B cell (primary cell): ENCODE measurements at regions not wholly inside any gene's neighbourhood (a gene's known extent, or its start where the extent isn't known, plus 50 kb on each side); places are given as distances from the start of the nearest gene placed in this dataset.

ENCODE experiments used
- ATAC-seq: fragments of 200-7000 bp; cut with Tn5 transposase; one replicate; pipeline ENCODE4 v1.10.0; 2021; ENCODE audit warnings: low read depth, mild to moderate bottlenecking, moderate number of reproducible peaks, moderate library complexity
- CTCF ChIA-PET: fragments of 350-600 bp; sonication (Branson Sonifier 250); formaldehyde crosslinking; loops from one replicate; lab custom pipeline; 2021; ENCODE audit warnings: antibody characterized with exemption, inconsistent platforms; lab: Charles Lee
- POLR2A ChIA-PET: fragments of 350-600 bp; sonication (Branson Sonifier 250); formaldehyde crosslinking; loops from one replicate; lab custom pipeline; 2021; ENCODE audit warnings: antibody characterized with exemption; lab: Charles Lee
- DNase-seq: peaks from one replicate; pipeline ENCODE4 v3.0.0; 2013
- H2AFZ ChIP-seq: 2 replicates; pipeline ENCODE4 v1.6.1; 2012; ENCODE audit warnings: mild to moderate bottlenecking, low read depth, low read length; ENCODE audit not compliant: insufficient read depth, poor library complexity, severe bottlenecking
- H3K27ac ChIP-seq, 2 donors: 1 replicate in 1 of 2; 2 replicates in 1 of 2; pipeline ENCODE4 v1.5.1; 2012 to 2013; ENCODE audit warnings: low read length in 2 of 2, mild to moderate bottlenecking in 2 of 2, moderate library complexity in 1 of 2
- H3K27me3 ChIP-seq, 4 experiments: fragments of 200-600 bp in 1 of 4; sonication (generic) in 1 of 4; replicated peaks in 1 of 4; 1 replicate in 2 of 4; 2 replicates in 2 of 4; pipeline versions ENCODE4 v1.6.1 to v1.7.0; 2013 to 2016; ENCODE audit warnings: low read length in 3 of 4, mild to moderate bottlenecking in 2 of 4, mixed read lengths in 1 of 4, moderate library complexity in 1 of 4; ENCODE audit not compliant: insufficient read depth in 4 of 4, control insufficient read depth in 3 of 4; ENCODE audit errors: control extremely low read depth in 1 of 4
- H3K36me3 ChIP-seq, 2 experiments: replicated peaks in 1 of 2; 1 replicate in 1 of 2; 2 replicates in 1 of 2; pipeline versions ENCODE4 v1.6.1 to v1.7.1; 2013; ENCODE audit warnings: low read length in 1 of 2; ENCODE audit not compliant: insufficient read depth in 2 of 2, control insufficient read depth in 1 of 2; ENCODE audit errors: control extremely low read depth in 1 of 2, extremely low read depth in 1 of 2
- H3K4me1 ChIP-seq, 2 donors: fragments of 200-600 bp in 1 of 2; sonication (generic) in 1 of 2; 1 replicate in 1 of 2; 2 replicates in 1 of 2; pipeline versions ENCODE4 v1.5.1 to v1.6.1; 2013 to 2017; ENCODE audit warnings: low read length in 2 of 2; ENCODE audit not compliant: control insufficient read depth in 2 of 2, insufficient read depth in 2 of 2
- H3K4me2 ChIP-seq: replicated peaks from 2 replicates; pipeline ENCODE3; 2012; ENCODE audit warnings: mild to moderate bottlenecking, low read depth, low read length; ENCODE audit not compliant: poor library complexity, severe bottlenecking
- H3K4me3 ChIP-seq, 5 experiments: fragments of 200-600 bp in 1 of 5; sonication (generic) in 1 of 5; 1 replicate in 3 of 5; 2 replicates in 2 of 5; pipeline versions ENCODE4 v1.5.1 to v1.7.0; 2011 to 2016; ENCODE audit warnings: low read length in 4 of 5, mild to moderate bottlenecking in 4 of 5, low read depth in 2 of 5, control low read depth in 1 of 5, moderate library complexity in 1 of 5; ENCODE audit not compliant: insufficient read depth in 1 of 5; ENCODE audit errors: control extremely low read depth in 1 of 5, extremely low read depth in 1 of 5
- H3K79me2 ChIP-seq: fragments of 200-600 bp; sonication (generic); one replicate; pipeline ENCODE4 v1.6.0; 2016; ENCODE audit warnings: low read length; ENCODE audit not compliant: control insufficient read depth, insufficient read depth
- H3K9ac ChIP-seq: fragments of 200-600 bp; sonication (generic); 2 replicates; pipeline ENCODE4 v1.6.1; 2017; ENCODE audit warnings: mild to moderate bottlenecking, low read length, moderate library complexity
- H3K9me3 ChIP-seq, 3 donors: one replicate each; pipeline versions ENCODE4 v1.6.1 to v1.7.1; 2013; ENCODE audit warnings: low read length in 2 of 3; ENCODE audit not compliant: control insufficient read depth in 2 of 3, insufficient read depth in 1 of 3; ENCODE audit errors: control extremely low read depth in 1 of 3
- H4K20me1 ChIP-seq: 2 replicates; pipeline ENCODE4 v1.6.0; 2012; ENCODE audit warnings: mild to moderate bottlenecking, low read length; ENCODE audit not compliant: insufficient read depth, control insufficient read depth, poor library complexity, severe bottlenecking
- H3K27ac Mint-ChIP-seq: one replicate; pipeline ENCODE4 v1.8.0; 2021; ENCODE audit warnings: mixed read lengths
- H3K27me3 Mint-ChIP-seq: one replicate; pipeline ENCODE4 v1.8.0; 2021; ENCODE audit warnings: mixed read lengths
- H3K4me1 Mint-ChIP-seq: one replicate; pipeline ENCODE4 v1.8.0; 2021; ENCODE audit warnings: mixed read lengths
- H3K4me3 Mint-ChIP-seq: one replicate; pipeline ENCODE4 v1.8.0; 2021; ENCODE audit warnings: mixed read lengths
- H3K9me3 Mint-ChIP-seq: one replicate; pipeline ENCODE4 v1.8.0; 2022; ENCODE audit warnings: mixed read lengths; ENCODE audit not compliant: insufficient read depth
- EZH2 ChIP-seq: IDR thresholded peaks from 2 replicates; pipeline ENCODE4 v1.6.1; 2012; ENCODE audit warnings: borderline replicate concordance, low read depth, mild to moderate bottlenecking, moderate library complexity, low read length; ENCODE audit not compliant: insufficient read depth, poor library complexity, severe bottlenecking
- WGBS: methylation state at CpG from one replicate; pipeline ENCODE4 v1.1.5; 2013; ENCODE audit warnings: missing lambda C conversion rate; ENCODE audit not compliant: insufficient coverage; 5-methylcytosine and 5-hydroxymethylcytosine counted together
- intact Hi-C: fragments of 100-400 bp; cut with micrococcal nuclease; formaldehyde crosslinking; loops from one replicate; pipeline ENCODE4 v1.10.0; 2022
- TF ChIP-seq, protein P1 (sequence below): fragments of 200-600 bp; IDR thresholded peaks from one replicate; pipeline ENCODE4 v1.8.0; 2022; ENCODE audit warnings: antibody characterized with exemption, mild to moderate bottlenecking

DNA sequence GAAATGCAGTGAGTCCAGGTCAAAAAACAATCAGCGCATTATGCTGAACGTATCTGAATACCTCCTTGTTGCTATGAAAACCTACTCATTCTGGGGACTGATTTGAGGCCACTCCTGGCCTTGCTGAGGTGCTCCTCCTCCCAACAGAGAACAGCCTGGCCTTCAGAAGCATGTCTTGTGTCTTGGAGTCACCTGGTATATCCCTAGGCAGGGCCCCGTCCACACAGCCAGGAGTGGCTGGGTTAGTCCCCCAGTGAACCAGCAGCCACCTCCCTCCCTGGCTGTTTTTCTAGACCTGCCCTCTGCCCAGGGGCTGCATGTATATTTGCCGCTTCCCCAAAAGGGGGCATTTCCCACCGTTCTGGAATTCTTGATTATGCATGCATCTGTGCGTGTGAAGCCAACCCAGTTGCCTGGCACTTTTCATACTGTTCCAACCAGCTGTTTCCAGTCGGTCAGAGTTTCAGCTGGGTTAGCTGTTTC, 99.2 kb upstream of the SPATA31C2 start:
- no peaks in the 10 kb centered on the region for H4K20me1 ChIP-seq
- ChIA-PET CTCF (no interaction called here), POLR2A (no interaction called here)
- peaks cover 2% of the 10 kb centered on the region for H3K9me3 Mint-ChIP-seq
- H3K4me1 ChIP-seq, result no peaks in the 10 kb centered on the region
- no peak overlapping the region for H3K27ac Mint-ChIP-seq
- H3K4me3 Mint-ChIP-seq, result no peak overlapping the region
- no peak overlapping the region for H3K4me2 ChIP-seq
- intact Hi-C loops, result no loop called here
- H3K27me3 ChIP-seq, result no peaks in the 10 kb centered on the region
- DNase-seq (no peak), ATAC-seq (no peak)
- 77% methylated on average over 7 of the region's 7 CpGs for WGBS
- H3K4me3 ChIP-seq, result no peak overlapping the region
- H3K36me3 ChIP-seq, result no peaks in the 10 kb centered on the region
- H3K9me3 ChIP-seq, result no peaks in the 10 kb centered on the region
- H3K4me1 Mint-ChIP-seq, result no peaks in the 10 kb centered on the region
- no peak for TF ChIP-seq EZH2
- TF ChIP-seq, protein P1, sequence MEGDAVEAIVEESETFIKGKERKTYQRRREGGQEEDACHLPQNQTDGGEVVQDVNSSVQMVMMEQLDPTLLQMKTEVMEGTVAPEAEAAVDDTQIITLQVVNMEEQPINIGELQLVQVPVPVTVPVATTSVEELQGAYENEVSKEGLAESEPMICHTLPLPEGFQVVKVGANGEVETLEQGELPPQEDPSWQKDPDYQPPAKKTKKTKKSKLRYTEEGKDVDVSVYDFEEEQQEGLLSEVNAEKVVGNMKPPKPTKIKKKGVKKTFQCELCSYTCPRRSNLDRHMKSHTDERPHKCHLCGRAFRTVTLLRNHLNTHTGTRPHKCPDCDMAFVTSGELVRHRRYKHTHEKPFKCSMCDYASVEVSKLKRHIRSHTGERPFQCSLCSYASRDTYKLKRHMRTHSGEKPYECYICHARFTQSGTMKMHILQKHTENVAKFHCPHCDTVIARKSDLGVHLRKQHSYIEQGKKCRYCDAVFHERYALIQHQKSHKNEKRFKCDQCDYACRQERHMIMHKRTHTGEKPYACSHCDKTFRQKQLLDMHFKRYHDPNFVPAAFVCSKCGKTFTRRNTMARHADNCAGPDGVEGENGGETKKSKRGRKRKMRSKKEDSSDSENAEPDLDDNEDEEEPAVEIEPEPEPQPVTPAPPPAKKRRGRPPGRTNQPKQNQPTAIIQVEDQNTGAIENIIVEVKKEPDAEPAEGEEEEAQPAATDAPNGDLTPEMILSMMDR, result no peak
- H2AFZ ChIP-seq, result no peak overlapping the region
- no peak overlapping the region for H3K9ac ChIP-seq
- no peaks in the 10 kb centered on the region for H3K27me3 Mint-ChIP-seq
- no peaks in the 10 kb centered on the region for H3K79me2 ChIP-seq
- H3K27ac ChIP-seq, result no peak overlapping the region

DNA sequence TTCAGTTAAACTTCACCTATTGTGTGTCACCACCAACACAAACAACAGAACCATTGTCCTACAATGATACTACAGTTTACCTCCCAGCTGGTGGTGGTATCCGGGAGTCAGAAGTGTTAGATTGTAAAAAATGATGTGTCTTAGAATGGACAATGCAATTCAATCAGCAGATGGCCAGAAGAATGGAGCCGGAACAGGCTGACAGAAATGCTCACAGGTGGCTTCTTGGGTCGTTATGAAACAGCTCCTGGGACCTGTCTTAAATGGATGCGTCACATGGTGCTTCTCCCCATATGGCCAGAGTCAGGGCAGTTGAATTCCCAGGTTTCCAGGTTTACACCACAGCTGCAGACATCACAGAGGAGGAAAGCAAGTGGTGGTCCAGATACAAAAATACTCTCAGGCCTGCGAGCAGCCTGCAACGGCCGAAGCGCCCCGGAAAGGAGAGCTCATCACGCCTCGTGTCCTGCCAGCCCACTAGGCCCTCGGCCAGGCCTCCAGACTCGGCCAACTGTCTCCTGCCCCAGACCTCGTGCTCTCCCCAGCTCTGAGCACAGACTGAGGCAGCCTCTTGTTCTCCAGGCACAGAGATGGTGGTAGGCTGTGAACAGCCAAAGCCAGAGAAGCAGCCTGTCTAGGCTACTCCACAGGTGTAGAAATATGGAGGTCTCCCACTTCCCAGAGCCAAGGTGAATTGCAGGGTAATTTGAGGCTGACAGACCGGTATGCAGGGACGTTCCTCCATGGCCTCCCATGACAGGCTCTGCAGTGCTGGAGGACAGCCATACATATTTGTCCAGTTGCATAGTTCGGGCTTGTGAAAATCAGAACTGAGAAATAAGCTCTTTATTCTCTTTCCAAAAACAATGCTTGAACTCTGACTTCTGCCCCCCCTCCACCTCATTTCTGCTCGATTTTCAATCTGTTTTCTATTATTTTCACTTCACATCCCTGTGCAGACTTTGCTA, 98.5 kb upstream of the SPATA31C2 start:
- Histone ChIP-seq H3K4me2 (no peak overlapping the region), H3K4me1 (no peaks in the 10 kb centered on the region), H2AFZ (no peak overlapping the region), H3K9me3 (peaks cover 0 to 5% (median 0%) of the 10 kb centered on the region in 3 donors), H3K9ac (no peak overlapping the region), H3K27me3 (no peaks in the 10 kb centered on the region), H4K20me1 (no peaks in the 10 kb centered on the region), H3K79me2 (no peaks in the 10 kb centered on the region), H3K36me3 (no peaks in the 10 kb centered on the region), H3K4me3 (no peak overlapping the region), H3K27ac (no peak overlapping the region)
- no peak for ATAC-seq
- no peaks in the 10 kb centered on the region for H3K27me3 Mint-ChIP-seq
- TF ChIP-seq, protein P1, result no peak
- no peak for TF ChIP-seq EZH2
- no peaks in the 10 kb centered on the region for H3K4me1 Mint-ChIP-seq
- peaks cover 2% of the 10 kb centered on the region for H3K9me3 Mint-ChIP-seq
- H3K27ac Mint-ChIP-seq, result no peak overlapping the region
- intact Hi-C loops, result no loop called here
- no peak overlapping the region for H3K4me3 Mint-ChIP-seq
- DNase-seq, result no peak
- 82% methylated on average over 18 of the region's 18 CpGs for WGBS
- POLR2A ChIA-PET, result no interaction called here
- CTCF ChIA-PET, result no interaction called here
